Urothelium cell line (cell line): ENCODE measurements at regions not wholly inside any gene's neighbourhood (a gene's known extent, or its start where the extent isn't known, plus 50 kb on each side); places are given as distances from the start of the nearest gene placed in this dataset.
"Not testable (repeated sequence)": the region's sequence is repeated elsewhere in the genome, so short reads cannot be mapped to it uniquely, and the experiment has no call there.

Experiments used
- DNase-seq: peaks from one replicate; pipeline ENCODE4 v3.0.0; 2011; ENCODE audit warnings: low spot score, mixed read lengths
- FAIRE-seq: peaks from 2 replicates; lab custom pipeline; 2011; peaks lifted over from hg19 to GRCh38; lab: Jason Lieb, UNC

DNA sequence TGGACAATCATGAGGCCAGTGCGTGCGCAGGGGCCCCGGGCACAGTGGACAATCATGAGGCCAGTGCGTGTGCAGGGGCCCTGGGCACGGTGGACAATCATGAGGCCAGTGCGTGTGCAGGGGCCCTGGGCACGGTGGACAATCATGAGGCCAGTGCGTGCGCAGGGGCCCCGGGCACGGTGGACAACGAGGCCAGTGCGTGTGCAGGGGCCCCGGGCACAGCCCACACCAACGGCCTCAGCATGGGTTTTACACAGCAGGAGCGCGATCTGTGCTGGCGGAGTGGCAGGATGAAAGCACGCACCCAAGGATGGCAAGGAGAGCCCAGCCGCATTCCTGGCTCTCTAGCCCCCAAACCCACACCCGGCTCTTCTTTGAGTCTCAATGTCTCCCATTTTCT, 78.8 kb downstream of the RFLNA start:
- DNase-seq, FAIRE-seq: not testable (repeated sequence)

GRCh38 chr12:124372831-124373230, 77.9 kb downstream of the RFLNA start:
- FAIRE-seq (no peak), DNase-seq (no peak)

GRCh38 chr12:124371970-124372555, 77.2 kb downstream of the RFLNA start:
- DNase-seq (no peak), FAIRE-seq (no peak)

- DNase-seq (no peak), FAIRE-seq (no peak)
Observed at GRCh38 chr12:124371366-124371765, 76.5 kb downstream of the RFLNA start.

GRCh38 chr12:124370851-124371250, 76.0 kb downstream of the RFLNA start:
- no peak for FAIRE-seq
- no peak for DNase-seq

DNA sequence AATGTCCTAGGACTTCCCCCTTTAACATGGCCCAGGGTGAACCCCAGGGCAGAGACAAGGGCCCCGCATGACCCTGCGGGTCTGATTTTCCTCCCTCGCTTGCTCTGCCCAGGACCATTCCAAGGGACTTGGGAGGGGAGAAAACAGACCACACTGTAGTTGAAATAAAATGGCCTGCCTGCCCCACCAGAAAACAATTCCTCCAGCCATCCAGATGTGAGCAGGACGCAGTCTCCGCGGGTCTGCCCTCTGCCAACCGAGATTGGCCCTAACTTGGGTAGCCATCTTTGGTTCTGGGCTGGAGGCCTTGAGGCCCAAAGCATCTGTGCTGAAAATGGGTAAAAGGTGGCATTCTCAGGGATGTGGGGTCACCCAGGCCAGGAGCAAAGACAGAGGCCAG, 75.5 kb downstream of the RFLNA start:
- FAIRE-seq, result peak; percentile 44
- DNase-seq, result no peak

DNA sequence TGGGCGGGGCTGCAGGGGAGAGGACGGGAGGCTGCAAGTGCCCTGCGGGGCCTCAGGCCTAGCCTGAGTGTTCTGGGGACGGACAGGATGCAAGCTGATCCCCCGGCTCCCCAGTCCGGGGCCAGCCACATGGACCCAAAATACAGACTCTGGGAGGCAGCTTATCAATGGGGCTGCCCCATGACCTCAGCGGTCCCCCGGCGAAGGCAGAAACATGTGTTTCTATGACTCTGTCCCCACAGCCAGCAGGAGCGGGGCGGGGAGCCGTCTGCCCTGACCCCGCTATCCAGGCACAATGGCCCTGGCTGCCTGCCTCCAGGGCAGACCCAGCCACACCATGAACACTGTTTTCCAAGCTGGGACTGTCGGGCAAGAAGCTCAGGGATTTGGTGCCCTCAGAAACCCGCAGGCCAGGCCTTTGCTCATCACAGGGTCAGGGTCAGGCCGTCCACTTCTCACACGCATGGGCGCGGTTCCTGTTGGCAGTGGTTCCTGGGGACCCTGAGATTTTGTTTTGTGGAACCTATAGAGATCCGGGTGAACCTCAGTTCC, 75.0 kb downstream of the RFLNA start:
- DNase-seq (no peak), FAIRE-seq (no peak)

DNA sequence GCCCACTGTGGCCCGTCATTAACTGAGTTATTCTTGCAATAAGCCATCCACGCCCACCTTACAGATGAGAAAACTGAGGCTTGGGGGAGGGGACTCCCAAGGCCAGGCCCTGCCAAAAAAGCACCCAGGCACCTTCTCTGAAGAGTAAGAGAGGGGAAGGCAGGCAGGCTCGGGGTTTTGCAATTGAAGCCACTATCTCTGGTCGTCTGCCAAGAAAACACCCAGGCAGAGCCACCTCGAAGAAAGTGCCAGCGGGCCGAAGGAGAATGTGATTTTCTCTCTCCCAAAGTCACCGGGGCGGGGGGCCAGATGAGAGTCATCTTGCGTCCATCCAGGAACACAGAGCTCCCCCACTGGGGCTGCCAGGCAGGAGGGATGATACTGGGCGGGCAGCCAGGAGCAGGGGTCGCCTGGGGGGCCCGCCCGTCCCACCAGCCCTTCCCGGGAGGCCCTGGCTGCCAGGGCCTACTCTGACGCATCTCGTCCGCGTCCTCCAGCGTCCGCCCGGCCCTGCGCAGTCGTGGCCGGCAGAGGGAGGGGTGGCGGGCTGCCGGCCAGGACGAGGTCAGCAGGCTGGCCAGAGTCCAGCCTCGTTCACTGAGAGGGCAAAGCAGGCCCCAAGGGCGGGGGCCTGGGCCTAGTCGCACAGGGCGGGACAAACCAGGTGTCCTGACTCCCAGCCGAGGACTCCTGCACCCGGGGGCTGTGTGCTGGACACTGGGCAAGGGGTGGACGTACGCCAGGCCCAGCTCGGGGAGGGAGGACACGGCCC, 74.3 kb downstream of the RFLNA start:
- no peak for FAIRE-seq
- DNase-seq, result no peak

DNA sequence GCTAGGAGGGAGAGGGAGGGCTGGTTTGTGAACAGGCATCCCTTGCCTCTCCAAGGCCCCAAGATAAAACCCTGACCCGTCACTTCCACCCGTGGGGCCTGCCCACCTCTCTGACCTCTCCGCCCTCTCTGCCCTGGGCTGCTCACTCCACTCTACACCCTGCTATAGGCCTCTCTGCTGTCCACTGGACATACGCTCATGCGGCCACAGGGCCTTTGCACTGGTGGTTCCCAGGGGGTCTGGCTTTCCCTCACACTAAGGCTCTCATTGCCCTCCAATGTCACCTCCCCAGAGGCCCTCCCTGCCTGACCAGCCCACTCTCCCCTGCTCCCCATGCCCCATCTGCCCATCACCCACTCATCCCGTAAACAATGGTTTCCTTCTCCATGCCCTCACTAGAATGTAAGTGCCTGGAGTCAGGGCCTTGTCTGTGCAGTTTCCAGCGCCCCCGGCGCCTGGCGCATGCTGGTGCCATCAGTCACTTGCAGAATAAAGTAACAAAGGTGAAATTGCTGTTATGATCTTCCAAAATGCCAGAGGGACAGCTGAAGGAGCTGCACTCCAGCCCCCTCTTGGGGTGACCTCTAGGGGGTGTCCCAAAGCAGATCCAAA, 73.6 kb downstream of the RFLNA start:
- FAIRE-seq, result no peak

DNA sequence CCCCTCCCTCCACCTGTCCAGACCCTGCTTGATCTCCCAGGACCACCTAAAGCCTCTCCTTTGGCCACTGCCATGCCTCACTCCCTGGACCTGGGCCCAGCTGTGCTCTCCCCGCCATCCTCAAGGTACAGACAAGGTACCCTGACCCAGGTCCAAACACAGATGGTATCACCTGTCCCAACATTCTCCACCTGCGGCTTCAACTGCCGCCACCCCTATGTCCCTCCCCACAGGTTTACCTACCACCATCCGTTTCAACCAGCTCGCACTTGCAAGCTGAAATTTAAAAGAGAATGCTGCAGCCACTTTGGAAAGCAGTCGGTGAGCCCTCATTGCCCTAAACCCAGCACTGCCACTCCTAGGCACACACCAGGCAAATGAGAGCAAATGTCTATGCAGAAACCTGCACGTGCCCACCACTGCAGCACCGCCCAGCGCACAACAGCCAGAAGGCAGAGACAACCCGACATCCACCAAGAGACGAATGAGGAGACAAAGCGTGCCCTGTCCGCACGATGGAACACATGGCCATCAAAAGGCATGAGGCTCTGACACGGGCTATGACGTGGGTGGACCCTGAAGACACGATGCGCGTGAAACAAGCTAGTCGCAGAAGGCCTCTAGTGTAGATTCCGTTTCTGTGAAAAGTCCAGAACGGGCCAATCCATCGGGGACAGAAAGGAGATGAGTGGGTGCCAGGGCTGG, 71.0 kb downstream of the RFLNA start:
- FAIRE-seq, result no peak
- no peak for DNase-seq

More for the DNA sequence above, 73.6 kb downstream of the RFLNA start:
- DNase-seq, result no peak
